HepG2 (cell line): ENCODE measurements at regions not wholly inside any gene's neighbourhood (a gene's known extent, or its start where the extent isn't known, plus 50 kb on each side); places are given as distances from the start of the nearest gene placed in this dataset.

Experiments
- KDM1A ChIP-seq: IDR thresholded peaks from 2 replicates; pipeline ENCODE4 v1.6.1; 2016; ENCODE audit warnings: missing compliant biosample characterization
- MAZ ChIP-seq, 2 experiments: sonication (generic) in 1 of 2; formaldehyde crosslinking in 1 of 2; IDR thresholded peaks; 2 replicates each; pipeline versions ENCODE4 v1.5.0 to v1.6.1; 2012 to 2020; ENCODE audit warnings: low read depth in 2 of 2, mild to moderate bottlenecking in 2 of 2, borderline replicate concordance in 1 of 2, improper control_type of control experiment in 1 of 2, low read length in 1 of 2, missing genetic modification reagents in 1 of 2, moderate library complexity in 1 of 2
- MNT ChIP-seq: fragments of 450-650 bp; IDR thresholded peaks from 2 replicates; pipeline ENCODE4 v1.6.1; 2016
- NFIC ChIP-seq: IDR thresholded peaks from 2 replicates; pipeline ENCODE4 v1.6.1; 2012; ENCODE audit warnings: mild to moderate bottlenecking, low read length, inconsistent platforms
- POLR2AphosphoS5 ChIP-seq: IDR thresholded peaks from 2 replicates; pipeline ENCODE4 v1.6.1; 2012; ENCODE audit warnings: low read depth, low read length
- RBFOX2 ChIP-seq: fragments of 200-400 bp; formaldehyde crosslinking; IDR thresholded peaks from 2 replicates; pipeline ENCODE4 v1.6.1; 2017; ENCODE audit warnings: low read depth, mild to moderate bottlenecking, low read length
- THAP11 ChIP-seq: IDR thresholded peaks from 2 replicates; pipeline ENCODE4 v1.6.1; 2016; ENCODE audit warnings: missing biosample characterization, missing genetic modification reagents
- YY1 ChIP-seq: IDR thresholded peaks from 2 replicates; pipeline ENCODE4 v1.6.1; 2011; ENCODE audit warnings: low read length, low read depth, moderate library complexity, mild to moderate bottlenecking; ENCODE audit not compliant: insufficient read depth, insufficient replicate concordance
- ZBTB10 ChIP-seq: sonication (generic); formaldehyde crosslinking; IDR thresholded peaks from 2 replicates; pipeline ENCODE4 v1.4.0; 2020; ENCODE audit warnings: missing genetic modification reagents, borderline replicate concordance
- ZNF562 ChIP-seq: sonication (generic); formaldehyde crosslinking; IDR thresholded peaks from 2 replicates; pipeline ENCODE4 v1.8.0; 2022; ENCODE audit warnings: missing genetic modification reagents, borderline replicate concordance
- ZNF589 ChIP-seq: sonication (generic); formaldehyde crosslinking; conservative IDR thresholded peaks from 2 replicates; pipeline ENCODE4 v1.8.0; 2022; ENCODE audit warnings: mild to moderate bottlenecking, moderate library complexity, missing genetic modification reagents
- ZNF687 ChIP-seq: sonication (generic); formaldehyde crosslinking; IDR thresholded peaks from 2 replicates; pipeline ENCODE4 v1.5.1; 2020; ENCODE audit warnings: mild to moderate bottlenecking, missing genetic modification reagents, moderate library complexity
- TF ChIP-seq, protein P1 (sequence below): sonication (generic); formaldehyde crosslinking; IDR thresholded peaks from 2 replicates; pipeline ENCODE4 v1.5.0; 2020; ENCODE audit warnings: mild to moderate bottlenecking, missing genetic modification reagents, moderate library complexity
- TF ChIP-seq, protein P2 (sequence below): sonication (generic); formaldehyde crosslinking; IDR thresholded peaks from 2 replicates; pipeline ENCODE4 v1.4.0; 2020; ENCODE audit warnings: missing genetic modification reagents; ENCODE audit errors: not compliant biosample characterization

DNA sequence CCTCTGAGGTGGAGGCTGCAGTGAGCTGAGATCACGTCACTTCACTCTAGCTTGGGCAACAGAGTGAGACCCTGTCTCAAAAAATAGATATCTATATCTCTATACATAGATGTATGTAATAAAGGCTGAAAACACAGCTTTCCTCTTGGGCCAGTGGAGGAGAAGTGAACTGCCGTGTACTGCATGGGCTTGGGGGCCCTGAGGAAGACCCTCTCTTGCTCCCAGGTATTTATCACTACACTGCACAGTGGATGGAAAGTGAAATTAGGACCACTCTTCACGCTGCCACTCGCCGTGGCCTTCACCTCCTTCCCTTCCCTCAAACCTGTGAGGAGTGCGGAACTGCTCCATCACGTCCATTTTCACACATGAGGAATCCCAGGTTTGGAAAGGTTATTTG lies 68.8 kb upstream of the SIAH1 start:
- TF ChIP-seq ZNF562 (CRISPR knock-in tag) = no peak
- TF ChIP-seq POLR2AphosphoS5 = no peak
- TF ChIP-seq KDM1A (CRISPR knock-in tag) = no peak
- TF ChIP-seq, protein P1, sequence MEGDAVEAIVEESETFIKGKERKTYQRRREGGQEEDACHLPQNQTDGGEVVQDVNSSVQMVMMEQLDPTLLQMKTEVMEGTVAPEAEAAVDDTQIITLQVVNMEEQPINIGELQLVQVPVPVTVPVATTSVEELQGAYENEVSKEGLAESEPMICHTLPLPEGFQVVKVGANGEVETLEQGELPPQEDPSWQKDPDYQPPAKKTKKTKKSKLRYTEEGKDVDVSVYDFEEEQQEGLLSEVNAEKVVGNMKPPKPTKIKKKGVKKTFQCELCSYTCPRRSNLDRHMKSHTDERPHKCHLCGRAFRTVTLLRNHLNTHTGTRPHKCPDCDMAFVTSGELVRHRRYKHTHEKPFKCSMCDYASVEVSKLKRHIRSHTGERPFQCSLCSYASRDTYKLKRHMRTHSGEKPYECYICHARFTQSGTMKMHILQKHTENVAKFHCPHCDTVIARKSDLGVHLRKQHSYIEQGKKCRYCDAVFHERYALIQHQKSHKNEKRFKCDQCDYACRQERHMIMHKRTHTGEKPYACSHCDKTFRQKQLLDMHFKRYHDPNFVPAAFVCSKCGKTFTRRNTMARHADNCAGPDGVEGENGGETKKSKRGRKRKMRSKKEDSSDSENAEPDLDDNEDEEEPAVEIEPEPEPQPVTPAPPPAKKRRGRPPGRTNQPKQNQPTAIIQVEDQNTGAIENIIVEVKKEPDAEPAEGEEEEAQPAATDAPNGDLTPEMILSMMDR (CRISPR knock-in tag) = no peak
- TF ChIP-seq YY1 = no peak
- no peak for TF ChIP-seq RBFOX2
- no peak for TF ChIP-seq ZNF589 (CRISPR knock-in tag)
- no peak for TF ChIP-seq MAZ (IDR thresholded peaks at IDR 0.05; ENCODE audit: borderline replicate concordance, low read depth, low read length)
- no peak for TF ChIP-seq MAZ (CRISPR knock-in tag; IDR thresholded peaks at IDR 0.05; ENCODE audit: low read depth)
- no peak for TF ChIP-seq ZBTB10
- TF ChIP-seq, protein P2, sequence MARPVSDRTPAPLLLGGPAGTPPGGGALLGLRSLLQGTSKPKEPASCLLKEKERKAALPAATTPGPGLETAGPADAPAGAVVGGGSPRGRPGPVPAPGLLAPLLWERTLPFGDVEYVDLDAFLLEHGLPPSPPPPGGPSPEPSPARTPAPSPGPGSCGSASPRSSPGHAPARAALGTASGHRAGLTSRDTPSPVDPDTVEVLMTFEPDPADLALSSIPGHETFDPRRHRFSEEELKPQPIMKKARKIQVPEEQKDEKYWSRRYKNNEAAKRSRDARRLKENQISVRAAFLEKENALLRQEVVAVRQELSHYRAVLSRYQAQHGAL (CRISPR knock-in tag) = no peak
- TF ChIP-seq THAP11 = no peak
- no peak for TF ChIP-seq MNT
- no peak for TF ChIP-seq ZNF687
- no peak for TF ChIP-seq NFIC
